ENCODE measurements at regions not wholly inside any gene's neighbourhood (a gene's known extent, or its start where the extent isn't known, plus 50 kb on each side); places are given as distances from the start of the nearest gene placed in this dataset.

- Histone ChIP-seq H3K4me3 (IDR thresholded peaks at IDR 0.05; ENCODE audit: insufficient read depth, low read depth, low read length) (no peak overlapping the region), H3K4me1 (ENCODE audit: low read depth, poor library complexity, severe bottlenecking) (no peaks in the 10 kb centered on the region), H3K27me3 (ENCODE audit: insufficient read depth, low read depth) (no peaks in the 10 kb centered on the region), H3K79me2 (ENCODE audit: insufficient read depth, low read depth) (no peaks in the 10 kb centered on the region), H3K36me3 (ENCODE audit: insufficient read depth) (no peaks in the 10 kb centered on the region), H3K27ac (no peak overlapping the region), H4K20me1 (ENCODE audit: insufficient read depth) (no peaks in the 10 kb centered on the region), H3K9ac (no peak overlapping the region), H2AFZ (ENCODE audit: low read depth) (no peak overlapping the region), H3K4me2 (no peak overlapping the region)
- no peak for TF ChIP-seq CTCF (conservative IDR thresholded peaks at IDR 0.05; ENCODE audit: low read depth, low read length)
These were observed 81.8 kb downstream of the MINAR1 start for GRCh38 chr15:79513940-79514339.

- H3K79me2 ChIP-seq (ENCODE audit: insufficient read depth, low read depth): no peaks in the 10 kb centered on the region
- no peak for TF ChIP-seq CTCF (conservative IDR thresholded peaks at IDR 0.05; ENCODE audit: low read depth, low read length)
- no peaks in the 10 kb centered on the region for H3K36me3 ChIP-seq (ENCODE audit: insufficient read depth)
- no peak overlapping the region for H3K4me3 ChIP-seq (IDR thresholded peaks at IDR 0.05; ENCODE audit: insufficient read depth, low read depth, low read length)
- H3K27ac ChIP-seq: no peak overlapping the region
- H4K20me1 ChIP-seq (ENCODE audit: insufficient read depth): no peaks in the 10 kb centered on the region
- H3K4me2 ChIP-seq: no peak overlapping the region
- H3K9ac ChIP-seq: no peak overlapping the region
- no peak overlapping the region for H2AFZ ChIP-seq (ENCODE audit: low read depth)
- H3K27me3 ChIP-seq (ENCODE audit: insufficient read depth, low read depth): no peaks in the 10 kb centered on the region
- H3K4me1 ChIP-seq (ENCODE audit: low read depth, poor library complexity, severe bottlenecking): no peaks in the 10 kb centered on the region
These were observed 83.3 kb downstream of the MINAR1 start for GRCh38 chr15:79515300-79516027.

GRCh38 chr15:79516155-79516554 lies 84.0 kb downstream of the MINAR1 start:
- Histone ChIP-seq H3K27ac (no peak overlapping the region), H3K4me1 (ENCODE audit: low read depth, poor library complexity, severe bottlenecking) (no peaks in the 10 kb centered on the region), H3K36me3 (ENCODE audit: insufficient read depth) (no peaks in the 10 kb centered on the region), H3K9ac (no peak overlapping the region), H4K20me1 (ENCODE audit: insufficient read depth) (no peaks in the 10 kb centered on the region), H3K4me3 (IDR thresholded peaks at IDR 0.05; ENCODE audit: insufficient read depth, low read depth, low read length) (no peak overlapping the region), H2AFZ (ENCODE audit: low read depth) (no peak overlapping the region), H3K4me2 (no peak overlapping the region), H3K79me2 (ENCODE audit: insufficient read depth, low read depth) (no peaks in the 10 kb centered on the region), H3K27me3 (ENCODE audit: insufficient read depth, low read depth) (no peaks in the 10 kb centered on the region)
- no peak for TF ChIP-seq CTCF (conservative IDR thresholded peaks at IDR 0.05; ENCODE audit: low read depth, low read length)

GRCh38 chr15:79516646-79517045 lies 84.5 kb downstream of the MINAR1 start:
- no peaks in the 10 kb centered on the region for H4K20me1 ChIP-seq (ENCODE audit: insufficient read depth)
- no peaks in the 10 kb centered on the region for H3K36me3 ChIP-seq (ENCODE audit: insufficient read depth)
- H3K27ac ChIP-seq: no peak overlapping the region
- H3K9ac ChIP-seq: no peak overlapping the region
- no peaks in the 10 kb centered on the region for H3K4me1 ChIP-seq (ENCODE audit: low read depth, poor library complexity, severe bottlenecking)
- TF ChIP-seq CTCF (conservative IDR thresholded peaks at IDR 0.05; ENCODE audit: low read depth, low read length): no peak
- H3K4me3 ChIP-seq (IDR thresholded peaks at IDR 0.05; ENCODE audit: insufficient read depth, low read depth, low read length): no peak overlapping the region
- no peak overlapping the region for H2AFZ ChIP-seq (ENCODE audit: low read depth)
- no peaks in the 10 kb centered on the region for H3K79me2 ChIP-seq (ENCODE audit: insufficient read depth, low read depth)
- H3K27me3 ChIP-seq (ENCODE audit: insufficient read depth, low read depth): no peaks in the 10 kb centered on the region
- H3K4me2 ChIP-seq: no peak overlapping the region

Measured in KMS-11 (cell line).